ENCODE measurements at regions not wholly inside any gene's neighbourhood (a gene's known extent, or its start where the extent isn't known, plus 50 kb on each side); places are given as distances from the start of the nearest gene placed in this dataset.

GRCh38 chr15:89399238-89400115 is 64.9 kb upstream of the POLG start:
- no peak for DNase-seq

GRCh38 chr15:89398896-89399237 is 64.2 kb upstream of the POLG start:
- no peak for DNase-seq

DNA sequence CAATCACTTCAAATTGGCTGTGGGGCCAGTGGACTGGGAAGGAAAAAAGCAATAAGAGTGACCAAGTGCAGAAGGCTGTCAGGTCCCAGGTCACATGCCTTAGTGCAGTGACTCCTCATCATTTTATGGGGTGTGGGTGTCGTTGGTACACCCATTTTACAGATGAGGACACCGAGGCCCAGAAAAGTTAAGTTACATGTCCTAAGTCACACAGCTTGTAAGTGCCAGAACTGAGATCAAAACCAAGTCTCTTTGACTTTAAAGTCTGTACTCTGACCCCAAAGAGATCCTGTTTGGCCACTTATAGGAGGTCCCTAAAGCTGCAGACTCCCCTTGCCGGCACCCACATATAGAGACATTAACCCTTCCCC is 63.0 kb upstream of the POLG start:
- no peak for DNase-seq

DNA sequence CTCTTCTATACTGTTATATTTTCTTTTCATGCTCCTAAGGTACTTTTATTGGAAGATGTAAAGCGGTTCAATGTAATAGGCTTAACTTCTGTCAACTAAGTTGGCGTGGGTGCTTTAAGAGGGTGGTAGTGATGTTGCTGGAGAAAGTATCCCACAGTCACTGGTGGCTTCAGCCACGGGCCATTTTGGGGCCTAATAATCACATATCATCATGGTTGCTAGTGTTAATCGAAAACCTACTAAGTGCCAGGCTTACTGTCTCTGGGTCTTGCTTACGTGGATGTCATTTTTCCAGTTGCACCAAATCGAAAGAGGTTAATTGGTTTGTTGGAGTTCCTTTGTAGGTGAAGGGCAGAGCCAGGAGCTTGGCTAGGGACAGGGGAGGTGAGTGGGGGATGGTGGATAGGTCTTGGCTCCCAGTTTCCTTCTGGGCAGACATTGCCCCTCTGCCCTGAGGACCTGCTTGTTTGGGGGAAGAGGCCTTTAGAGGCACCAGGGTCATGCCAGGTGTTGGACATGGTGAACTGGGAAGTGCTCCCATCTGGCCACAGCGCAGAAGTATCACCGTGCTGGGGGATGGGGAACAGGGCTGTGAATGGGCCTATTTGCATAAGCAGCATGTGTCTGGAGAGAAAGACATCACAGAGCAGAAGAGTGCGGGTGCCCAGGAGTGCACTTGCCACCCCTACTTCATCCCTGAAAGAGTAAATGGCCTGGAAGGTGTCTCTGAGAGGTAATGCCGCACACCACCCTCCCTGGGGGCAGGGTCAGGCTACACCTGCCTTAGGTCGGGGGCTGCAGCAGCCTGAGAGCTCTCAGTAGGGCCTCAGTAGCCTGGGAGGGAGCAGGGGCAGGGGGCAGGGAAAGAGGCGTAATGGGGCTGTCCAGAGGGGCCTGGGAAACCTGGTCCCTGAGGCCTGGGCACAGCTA is 62.4 kb upstream of the POLG start:
- no peak for DNase-seq

GRCh38 chr15:89395996-89396395 is 61.4 kb upstream of the POLG start:
- no peak for DNase-seq

GRCh38 chr15:89395461-89395871 is 60.8 kb upstream of the POLG start:
- DNase-seq = no peak

GRCh38 chr15:89395031-89395430 is 60.4 kb upstream of the POLG start:
- no peak for DNase-seq

DNA sequence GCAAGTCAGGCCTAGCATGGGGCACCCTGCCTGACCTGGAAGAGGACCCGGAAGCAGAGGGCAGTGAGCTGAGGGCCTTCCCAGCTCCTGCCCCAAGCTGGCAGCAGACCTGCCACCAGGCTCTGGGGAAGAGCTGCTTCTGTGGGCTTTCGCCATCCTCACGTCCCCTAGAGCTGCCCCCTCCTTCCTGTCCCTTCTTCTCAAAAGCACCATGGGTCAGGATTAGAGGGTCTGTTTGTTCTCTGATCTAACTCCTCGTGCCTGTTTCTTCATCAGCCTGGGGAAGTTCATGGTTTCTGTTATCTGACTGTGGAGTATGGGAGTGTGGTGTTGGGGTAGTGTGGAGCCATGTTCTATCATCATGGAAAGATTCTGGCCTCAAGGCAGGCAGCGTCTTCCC is 58.4 kb upstream of the POLG start:
- no peak for DNase-seq

DNA sequence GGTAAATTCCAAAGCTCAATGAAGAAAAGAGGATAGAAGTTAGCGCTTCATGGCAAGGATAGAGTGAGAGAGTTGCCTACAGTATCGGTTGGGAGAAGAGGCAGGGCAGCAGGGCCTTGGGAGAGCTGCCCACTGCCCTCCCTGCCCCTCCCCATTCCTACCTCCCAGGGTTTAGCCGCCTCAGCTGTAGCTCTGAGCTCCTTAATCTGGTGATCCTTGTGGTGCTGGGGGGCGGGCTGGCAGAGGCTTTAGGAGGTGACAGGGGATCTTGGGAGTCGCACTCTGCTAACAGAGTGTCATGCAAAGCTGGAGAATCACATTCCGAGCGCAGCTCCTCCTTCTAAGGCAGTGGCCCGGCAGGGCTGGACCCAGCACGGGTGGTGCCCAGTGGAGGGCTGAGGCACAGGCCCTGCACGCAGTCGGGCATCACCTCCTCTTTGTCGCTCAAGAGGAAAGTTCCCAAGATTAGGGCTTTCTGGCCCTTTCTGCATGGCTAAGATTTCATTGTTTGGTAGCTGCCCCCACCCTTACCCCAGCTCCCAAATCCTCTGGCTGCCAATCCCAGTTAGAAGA is 57.1 kb upstream of the POLG start:
- DNase-seq = no peak

GRCh38 chr15:89389841-89390603 is 55.4 kb upstream of the POLG start:
- DNase-seq = no peak

- DNase-seq = no peak
Measured at GRCh38 chr15:89387140-89387903, 52.7 kb upstream of the POLG start.

DNA sequence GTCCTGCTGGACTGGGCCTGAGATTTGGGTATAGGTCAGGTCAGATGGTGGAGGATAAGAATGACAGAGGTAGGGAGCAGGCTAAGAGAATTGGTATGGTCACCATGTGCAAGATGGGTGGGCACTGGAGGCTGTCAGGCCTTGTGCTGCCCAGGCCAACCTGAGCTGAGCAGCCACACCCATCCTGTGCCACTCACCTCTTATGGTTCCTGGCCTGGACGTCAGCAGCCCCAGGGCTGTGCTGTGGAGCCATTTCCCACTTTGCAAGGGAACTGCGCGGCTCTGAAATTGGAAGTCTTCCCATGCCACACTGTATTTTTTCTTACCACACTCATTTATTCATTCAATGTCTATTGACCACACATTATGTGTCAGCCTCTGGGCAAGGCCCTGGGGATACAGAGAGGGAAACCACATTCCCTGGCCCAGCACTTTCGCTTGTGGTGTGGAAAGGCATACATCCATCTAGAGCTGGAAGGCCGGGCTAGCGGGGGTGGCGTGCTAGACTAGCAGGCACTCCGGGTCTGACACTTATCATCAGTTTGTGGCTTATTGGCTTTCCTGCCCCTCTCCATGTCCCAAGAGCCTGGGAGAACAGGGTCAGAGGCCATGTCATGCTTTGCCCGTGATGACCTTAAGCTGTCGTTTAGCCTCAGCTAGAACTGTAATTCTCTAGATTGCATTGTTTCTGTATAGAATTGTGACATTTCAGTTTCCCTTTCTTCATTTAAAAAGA is 51.1 kb upstream of the POLG start:
- no peak for DNase-seq
